H1 (cell line): ENCODE measurements at regions not wholly inside any gene's neighbourhood (a gene's known extent, or its start where the extent isn't known, plus 50 kb on each side); places are given as distances from the start of the nearest gene placed in this dataset.

Experiments
- KDM4A ChIP-seq: IDR thresholded peaks from one replicate; pipeline ENCODE4 v1.7.1; 2012; ENCODE audit warnings: low read depth, mild to moderate bottlenecking, moderate library complexity, low read length, inconsistent platforms; ENCODE audit not compliant: severe bottlenecking
- RAD21 ChIP-seq, 2 experiments: IDR thresholded peaks in 1 of 2; conservative IDR thresholded peaks in 1 of 2; 2 replicates each; pipeline ENCODE4 v1.6.1; 2011; ENCODE audit warnings: low read depth in 2 of 2, low read length in 2 of 2, improper control_type of control experiment in 1 of 2, inconsistent platforms in 1 of 2, mild to moderate bottlenecking in 1 of 2, moderate library complexity in 1 of 2
- SP4 ChIP-seq: IDR thresholded peaks from 2 replicates; pipeline ENCODE4 v1.6.1; 2012; ENCODE audit warnings: low read length, inconsistent platforms

DNA sequence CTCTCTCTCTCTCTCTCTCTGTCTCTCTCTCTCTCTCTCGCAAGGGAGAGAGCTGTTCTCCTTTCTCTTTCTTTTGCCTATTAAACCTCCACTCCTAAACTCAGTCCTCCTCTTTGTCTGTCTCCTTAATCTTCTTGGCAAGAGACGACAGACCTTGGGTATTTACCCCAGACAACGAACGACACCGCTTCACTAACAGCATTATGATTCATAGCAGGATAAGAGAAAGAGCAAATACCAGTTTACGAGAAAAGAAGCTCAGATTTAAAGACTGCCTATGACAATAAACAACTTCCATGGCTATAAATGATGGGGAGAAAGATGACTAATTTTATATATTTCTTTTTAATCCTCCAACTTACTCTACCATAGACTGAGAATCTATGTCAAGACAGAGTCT lies 1396.5 kb upstream of the CELF2 start (continued):
- no peak for TF ChIP-seq RAD21 (IDR thresholded peaks at IDR 0.05 in 1 of 2, conservative IDR thresholded peaks at IDR 0.05 in 1 of 2; ENCODE audit: low read depth in 2 of 2, low read length in 2 of 2)
- no peak for TF ChIP-seq KDM4A
- TF ChIP-seq SP4, result no peak
